Osteocyte (in vitro differentiated cells): ENCODE measurements at regions not wholly inside any gene's neighbourhood (a gene's known extent, or its start where the extent isn't known, plus 50 kb on each side); places are given as distances from the start of the nearest gene placed in this dataset.
"Not testable (repeated sequence)": the region's sequence is repeated elsewhere in the genome, so short reads cannot be mapped to it uniquely, and the experiment has no call there.

ENCODE experiments used
- DNase-seq: peaks from one replicate; pipeline ENCODE4 v3.0.0; 2021; ENCODE audit warnings: mixed read lengths; ENCODE audit not compliant: unreplicated experiment; ENCODE audit errors: extremely low spot score
- H3K27ac Mint-ChIP-seq: one replicate; pipeline ENCODE4 v1.8.0; 2021; ENCODE audit warnings: mild to moderate bottlenecking, mixed read lengths; ENCODE audit not compliant: unreplicated experiment
- H3K27me3 Mint-ChIP-seq: one replicate; pipeline ENCODE4 v1.8.0; 2021; ENCODE audit warnings: mixed read lengths; ENCODE audit not compliant: unreplicated experiment
- H3K36me3 Mint-ChIP-seq: one replicate; pipeline ENCODE4 v1.8.0; 2021; ENCODE audit warnings: mixed read lengths; ENCODE audit not compliant: unreplicated experiment
- H3K4me1 Mint-ChIP-seq: one replicate; pipeline ENCODE4 v1.8.0; 2021; ENCODE audit warnings: mixed read lengths; ENCODE audit not compliant: unreplicated experiment
- H3K4me3 Mint-ChIP-seq: one replicate; pipeline ENCODE4 v1.8.0; 2021; ENCODE audit warnings: mild to moderate bottlenecking, moderate library complexity, mixed read lengths; ENCODE audit not compliant: unreplicated experiment
- H3K9me3 Mint-ChIP-seq: one replicate; pipeline ENCODE4 v1.8.0; 2021; ENCODE audit warnings: mixed read lengths; ENCODE audit not compliant: unreplicated experiment
- CTCF ChIP-seq: fragments of 200-600 bp; sonication (generic); IDR thresholded peaks from 2 replicates; pipeline ENCODE4 v1.5.0; 2021; ENCODE audit warnings: antibody characterized with exemption, mild to moderate bottlenecking, moderate library complexity

- peaks cover 37% of the 10 kb centered on the region for H3K4me1 Mint-ChIP-seq
- H3K9me3 Mint-ChIP-seq, result peaks cover 10% of the 10 kb centered on the region
- no peaks in the 10 kb centered on the region for H3K27me3 Mint-ChIP-seq
- no peak for DNase-seq
- no peak for TF ChIP-seq CTCF
- H3K27ac Mint-ChIP-seq, result no peak overlapping the region
- peaks cover 4% of the 10 kb centered on the region for H3K36me3 Mint-ChIP-seq
- H3K4me3 Mint-ChIP-seq, result no peak overlapping the region
These were observed 117.0 kb downstream of the PCSK1 start for GRCh38 chr5:96316017-96316416.

- Mint-ChIP-seq H3K4me1 (peaks cover 31% of the 10 kb centered on the region), H3K4me3 (no peak overlapping the region), H3K36me3 (peaks cover 9% of the 10 kb centered on the region), H3K27ac (no peak overlapping the region), H3K27me3 (no peaks in the 10 kb centered on the region), H3K9me3 (peaks cover 15% of the 10 kb centered on the region)
- no peak for TF ChIP-seq CTCF
- DNase-seq, result no peak
These were observed 117.6 kb downstream of the PCSK1 start for GRCh38 chr5:96315431-96315830.

- no peak for DNase-seq
- no peak for TF ChIP-seq CTCF
- Mint-ChIP-seq H3K27me3 (no peaks in the 10 kb centered on the region), H3K4me1 (peaks cover 9% of the 10 kb centered on the region), H3K36me3 (peaks cover 9% of the 10 kb centered on the region), H3K9me3 (peaks cover 20% of the 10 kb centered on the region), H3K27ac (no peak overlapping the region), H3K4me3 (no peak overlapping the region)
These were observed 120.7 kb downstream of the PCSK1 start for GRCh38 chr5:96312383-96312782.

- not testable (repeated sequence) for H3K27me3 Mint-ChIP-seq, H3K4me3 Mint-ChIP-seq, H3K27ac Mint-ChIP-seq, H3K4me1 Mint-ChIP-seq, DNase-seq
- peaks cover 39% of the 10 kb centered on the region for H3K9me3 Mint-ChIP-seq
- H3K36me3 Mint-ChIP-seq, result peaks cover 12% of the 10 kb centered on the region
These were observed 126.0 kb downstream of the PCSK1 start for GRCh38 chr5:96307047-96307446.

- peaks cover 33% of the 10 kb centered on the region for H3K9me3 Mint-ChIP-seq
- H3K27ac Mint-ChIP-seq, result no peak overlapping the region
- no peak for DNase-seq
- peaks cover 11% of the 10 kb centered on the region for H3K4me1 Mint-ChIP-seq
- no peak overlapping the region for H3K4me3 Mint-ChIP-seq
- TF ChIP-seq CTCF, result no peak
- peaks cover 11% of the 10 kb centered on the region for H3K36me3 Mint-ChIP-seq
- H3K27me3 Mint-ChIP-seq, result no peaks in the 10 kb centered on the region
These were observed 130.8 kb downstream of the PCSK1 start for GRCh38 chr5:96302174-96302738.

GRCh38 chr5:96300976-96301375 is 132.1 kb downstream of the PCSK1 start:
- Mint-ChIP-seq H3K27ac (no peak overlapping the region), H3K4me3 (no peak overlapping the region), H3K4me1 (peaks cover 18% of the 10 kb centered on the region), H3K36me3 (peaks cover 11% of the 10 kb centered on the region), H3K27me3 (no peaks in the 10 kb centered on the region), H3K9me3 (peaks cover 33% of the 10 kb centered on the region)
- TF ChIP-seq CTCF, result no peak
- no peak for DNase-seq
